ENCODE measurements at regions not wholly inside any gene's neighbourhood (a gene's known extent, or its start where the extent isn't known, plus 50 kb on each side); places are given as distances from the start of the nearest gene placed in this dataset.

DNA sequence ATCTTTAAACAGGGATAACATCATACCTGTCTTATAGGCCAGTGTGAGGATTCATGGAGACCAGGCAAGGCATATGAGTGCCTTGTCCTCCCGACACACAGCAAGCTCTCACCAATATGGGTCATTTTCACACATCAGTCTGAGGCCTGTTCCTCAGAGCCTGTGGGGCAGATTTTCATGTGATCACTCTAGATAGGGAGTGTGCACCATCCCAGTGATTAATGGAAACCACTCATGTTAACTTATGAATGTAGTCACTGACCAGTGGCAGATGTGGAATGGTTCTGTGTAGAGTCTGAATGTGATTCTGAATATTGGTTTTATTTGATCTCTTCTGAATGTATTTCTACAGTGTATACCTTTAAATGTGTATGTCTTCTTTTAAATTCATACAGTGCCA is 219.7 kb upstream of the SFSWAP start (continued):
- no peak for TF ChIP-seq SRF (IDR thresholded peaks at IDR 0.05; ENCODE audit: low read depth, low read length)
- TF ChIP-seq EZH2 (IDR thresholded peaks at IDR 0.05; ENCODE audit: low read depth, low read length, severe bottlenecking) = no peak
- no peak for TF ChIP-seq SP4 (IDR thresholded peaks at IDR 0.05; ENCODE audit: low read length)
- no peak for TF ChIP-seq TCF12 (IDR thresholded peaks at IDR 0.05; ENCODE audit: low read depth, low read length)
- no peak for TF ChIP-seq BRCA1 (IDR thresholded peaks at IDR 0.05; ENCODE audit: low read depth, low read length)
- no peak for TF ChIP-seq TAF7 (optimal IDR thresholded peaks at IDR 0.05; ENCODE audit: borderline replicate concordance, low read depth, low read length)
- TF ChIP-seq SIN3A (conservative IDR thresholded peaks at IDR 0.05 in 1 of 2, IDR thresholded peaks at IDR 0.05 in 1 of 2; ENCODE audit: low read depth in 1 of 2, low read length in 2 of 2) = no peak
- TF ChIP-seq HDAC2 (IDR thresholded peaks at IDR 0.05; ENCODE audit: borderline replicate concordance in 1 of 2, low read depth in 2 of 2, low read length in 2 of 2) = no peak
- TF ChIP-seq FOSL1 (IDR thresholded peaks at IDR 0.05; ENCODE audit: insufficient read depth, low read depth, low read length) = no peak

All from H1 (cell line).